ENCODE measurements at regions not wholly inside any gene's neighbourhood (a gene's known extent, or its start where the extent isn't known, plus 50 kb on each side); places are given as distances from the start of the nearest gene placed in this dataset.
A peak's percentile ranks its signal among the peaks of the same experiment; 100 is the strongest.

GRCh38 chrX:39875834-39876628 lies 221.7 kb downstream of the BCOR start:
- Mint-ChIP-seq H3K4me3 (no peak overlapping the region), H3K9me3 (no peaks in the 10 kb centered on the region), H3K27me3 (ENCODE audit: low read depth in 2 of 2) (peaks cover 23 to 26% of the 10 kb centered on the region in 2 donors), H3K36me3 (no peaks in the 10 kb centered on the region), H3K4me1 (peaks cover 0 to under 1% of the 10 kb centered on the region in 2 donors), H3K27ac (no peak overlapping the region)
- no peak overlapping the region for H3K27ac ChIP-seq (ENCODE audit: low read length)
- WGBS (ENCODE audit: insufficient coverage) = 93% methylated on average over 9 of the region's 15 CpGs
- no peaks in the 10 kb centered on the region for H3K9me3 ChIP-seq (ENCODE audit: control insufficient read depth, insufficient read depth, low read length)
- H3K4me3 ChIP-seq (ENCODE audit: low read length) = no peak overlapping the region
- intact Hi-C loops (cut with micrococcal nuclease) = no loop called here
- peaks cover 4% of the 10 kb centered on the region for H3K27me3 ChIP-seq (ENCODE audit: control insufficient read depth, insufficient read depth, low read length)
- ATAC-seq (no peak), DNase-seq (no peak)
- TF ChIP-seq, protein P1, sequence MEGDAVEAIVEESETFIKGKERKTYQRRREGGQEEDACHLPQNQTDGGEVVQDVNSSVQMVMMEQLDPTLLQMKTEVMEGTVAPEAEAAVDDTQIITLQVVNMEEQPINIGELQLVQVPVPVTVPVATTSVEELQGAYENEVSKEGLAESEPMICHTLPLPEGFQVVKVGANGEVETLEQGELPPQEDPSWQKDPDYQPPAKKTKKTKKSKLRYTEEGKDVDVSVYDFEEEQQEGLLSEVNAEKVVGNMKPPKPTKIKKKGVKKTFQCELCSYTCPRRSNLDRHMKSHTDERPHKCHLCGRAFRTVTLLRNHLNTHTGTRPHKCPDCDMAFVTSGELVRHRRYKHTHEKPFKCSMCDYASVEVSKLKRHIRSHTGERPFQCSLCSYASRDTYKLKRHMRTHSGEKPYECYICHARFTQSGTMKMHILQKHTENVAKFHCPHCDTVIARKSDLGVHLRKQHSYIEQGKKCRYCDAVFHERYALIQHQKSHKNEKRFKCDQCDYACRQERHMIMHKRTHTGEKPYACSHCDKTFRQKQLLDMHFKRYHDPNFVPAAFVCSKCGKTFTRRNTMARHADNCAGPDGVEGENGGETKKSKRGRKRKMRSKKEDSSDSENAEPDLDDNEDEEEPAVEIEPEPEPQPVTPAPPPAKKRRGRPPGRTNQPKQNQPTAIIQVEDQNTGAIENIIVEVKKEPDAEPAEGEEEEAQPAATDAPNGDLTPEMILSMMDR (IDR thresholded peaks at IDR 0.05) = no peak
- no peaks in the 10 kb centered on the region for H3K36me3 ChIP-seq (ENCODE audit: control insufficient read depth, insufficient read depth, low read length)
- peaks cover 7% of the 10 kb centered on the region for H3K4me1 ChIP-seq (ENCODE audit: control insufficient read depth, insufficient read depth, low read length)

DNA sequence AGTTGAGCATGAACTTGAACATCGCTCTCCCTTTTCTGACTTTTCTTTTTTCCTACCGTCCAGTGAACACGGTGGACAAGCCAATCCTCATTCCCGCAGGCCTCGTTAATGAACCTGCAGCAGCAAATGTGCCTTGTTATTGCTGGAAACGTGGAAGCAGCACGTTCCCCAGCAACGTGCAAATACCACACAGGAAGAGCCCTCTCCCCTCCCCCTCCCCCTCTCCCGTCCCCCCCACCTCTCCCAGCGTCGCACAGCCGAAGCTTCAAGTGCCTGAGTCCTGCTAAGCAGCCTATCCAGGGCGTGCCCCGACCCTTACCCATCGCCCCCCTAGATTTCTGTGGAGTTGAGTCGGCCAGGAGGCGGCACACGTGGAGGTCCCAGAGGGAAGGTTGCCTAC lies 219.9 kb downstream of the BCOR start:
- H3K36me3 ChIP-seq (ENCODE audit: control insufficient read depth, insufficient read depth, low read length) = no peaks in the 10 kb centered on the region
- no peak overlapping the region for H3K4me3 ChIP-seq (ENCODE audit: low read length)
- H3K9me3 ChIP-seq (ENCODE audit: control insufficient read depth, insufficient read depth, low read length) = peaks cover 2% of the 10 kb centered on the region
- H3K36me3 Mint-ChIP-seq = no peaks in the 10 kb centered on the region
- H3K4me1 Mint-ChIP-seq = peaks cover under 1% of the 10 kb centered on the region in 2 donors
- intact Hi-C loops (cut with micrococcal nuclease) = no loop called here
- TF ChIP-seq, protein P1 (IDR thresholded peaks at IDR 0.05) = no peak
- no peak overlapping the region for H3K4me3 Mint-ChIP-seq
- H3K4me1 ChIP-seq (ENCODE audit: control insufficient read depth, insufficient read depth, low read length) = no peaks in the 10 kb centered on the region
- H3K27ac Mint-ChIP-seq = no peak overlapping the region
- no peak overlapping the region for H3K27ac ChIP-seq (ENCODE audit: low read length)
- peaks cover 4% of the 10 kb centered on the region for H3K27me3 ChIP-seq (ENCODE audit: control insufficient read depth, insufficient read depth, low read length)
- no peak for DNase-seq
- WGBS (ENCODE audit: insufficient coverage) = 65% methylated on average over 14 of the region's 18 CpGs
- peaks cover 16 to 31% of the 10 kb centered on the region in 2 donors for H3K27me3 Mint-ChIP-seq (ENCODE audit: low read depth in 2 of 2)
- no peaks in the 10 kb centered on the region for H3K9me3 Mint-ChIP-seq
- no peak for ATAC-seq

DNA sequence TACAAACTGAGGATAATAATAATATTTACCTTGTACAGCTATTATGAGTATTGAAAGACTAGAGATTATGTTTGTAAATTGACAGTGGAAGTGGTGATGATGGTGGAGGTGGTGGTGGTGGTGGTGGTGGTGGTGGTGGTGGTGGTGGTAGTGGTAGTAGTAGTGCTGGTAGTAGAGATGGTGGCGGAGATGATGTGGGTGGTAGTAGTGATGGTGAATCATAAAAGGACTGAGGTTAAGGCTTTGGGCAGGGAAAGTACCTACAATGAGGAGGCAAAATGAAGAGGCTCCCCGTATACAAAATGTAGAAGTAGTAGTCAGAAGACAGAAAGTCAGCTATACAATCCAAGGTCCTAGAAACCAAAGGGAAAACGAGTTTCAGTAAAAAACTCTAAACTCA lies 214.1 kb downstream of the BCOR start:
- H3K27me3 Mint-ChIP-seq (ENCODE audit: low read depth in 2 of 2) = peaks cover 3 to 19% of the 10 kb centered on the region in 2 donors
- Histone ChIP-seq H3K36me3 (ENCODE audit: control insufficient read depth, insufficient read depth, low read length) (no peaks in the 10 kb centered on the region), H3K27ac (ENCODE audit: low read length) (no peak overlapping the region), H3K27me3 (ENCODE audit: control insufficient read depth, insufficient read depth, low read length) (no peaks in the 10 kb centered on the region), H3K4me1 (ENCODE audit: control insufficient read depth, insufficient read depth, low read length) (no peaks in the 10 kb centered on the region), H3K4me3 (ENCODE audit: low read length) (no peak overlapping the region), H3K9me3 (ENCODE audit: control insufficient read depth, insufficient read depth, low read length) (peaks cover 8% of the 10 kb centered on the region)
- peak; percentile 55 to 90 (median 85) for ATAC-seq
- 38% methylated on average over 3 of the region's 3 CpGs for WGBS (ENCODE audit: insufficient coverage)
- TF ChIP-seq, protein P1 (IDR thresholded peaks at IDR 0.05) = no peak
- peaks cover 5 to 6% of the 10 kb centered on the region in 2 donors for H3K9me3 Mint-ChIP-seq
- H3K4me1 Mint-ChIP-seq = peaks cover 11 to 14% of the 10 kb centered on the region in 2 donors
- no peak overlapping the region for H3K4me3 Mint-ChIP-seq
- intact Hi-C loops (cut with micrococcal nuclease) = loop anchor here (1.0 kb wide), 1 partner anchor 28 kb away; no protein-coding TSS in a partner anchor
- no peaks in the 10 kb centered on the region for H3K36me3 Mint-ChIP-seq
- DNase-seq = peak in 1 of 2 donors; percentile 23
- H3K27ac Mint-ChIP-seq = peak overlapping the region; percentile 30 to 70

All from natural killer cell (primary cell).